Activated T-helper 1 cell treated with anti-CD3 and anti-CD28 coated beads, Interleukin-12 subunit alpha, Interleukin-12 subunit beta, Interleukin-2, Interleukin-4 antibody, amounts not matched to agents 30 ng/mL and 10 ng/mL and 1 ng/mL, durations not matched to agents 14 hours and 24 hours and 36 hours (primary cell): ENCODE measurements at regions not wholly inside any gene's neighbourhood (a gene's known extent, or its start where the extent isn't known, plus 50 kb on each side); places are given as distances from the start of the nearest gene placed in this dataset.

Experiments used
- DNase-seq: peaks from one replicate; pipeline ENCODE4 v3.0.0; 2021; ENCODE audit warnings: low spot score
- H3K27ac Mint-ChIP-seq: one replicate; pipeline ENCODE4 v1.8.0; 2021; ENCODE audit warnings: mild to moderate bottlenecking, mixed read lengths
- H3K27me3 Mint-ChIP-seq: one replicate; pipeline ENCODE4 v1.8.0; 2022; ENCODE audit warnings: mild to moderate bottlenecking, moderate library complexity, mixed read lengths; ENCODE audit not compliant: insufficient read depth
- H3K36me3 Mint-ChIP-seq: one replicate; pipeline ENCODE4 v1.8.0; 2021; ENCODE audit warnings: low read depth, mixed read lengths
- H3K4me1 Mint-ChIP-seq: one replicate; pipeline ENCODE4 v1.8.0; 2021; ENCODE audit warnings: low read depth, mixed read lengths
- H3K4me3 Mint-ChIP-seq: one replicate; pipeline ENCODE4 v1.8.0; 2021; ENCODE audit warnings: mild to moderate bottlenecking, moderate library complexity, mixed read lengths
- H3K9me3 Mint-ChIP-seq: one replicate; pipeline ENCODE4 v1.8.0; 2021; ENCODE audit warnings: mixed read lengths
- intact Hi-C: fragments of 100-400 bp; cut with micrococcal nuclease; formaldehyde crosslinking; loops from one replicate; pipeline ENCODE4 v1.15.1; 2024

DNA sequence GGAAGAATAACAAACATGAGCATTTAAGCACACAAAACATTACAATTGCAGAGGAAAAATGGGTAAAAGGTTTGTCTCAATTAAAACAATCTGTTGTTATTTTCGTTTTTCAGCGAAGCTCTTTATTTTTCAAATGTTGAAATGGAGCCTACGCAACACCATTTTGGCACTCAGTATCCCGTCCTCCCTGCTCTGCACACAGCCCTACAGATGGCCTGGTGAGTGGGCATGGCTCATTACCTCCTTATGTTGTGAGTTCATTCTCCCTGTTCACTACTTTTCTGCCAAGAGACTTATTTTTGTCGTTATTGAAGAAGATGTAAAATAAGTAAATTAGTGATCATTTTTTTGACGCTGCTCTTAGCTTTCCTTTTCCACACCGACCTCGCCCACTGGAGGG lies 167.8 kb upstream of the CXCL12 start:
- Mint-ChIP-seq H3K4me3 (no peak overlapping the region), H3K27ac (no peak overlapping the region), H3K9me3 (no peaks in the 10 kb centered on the region), H3K36me3 (no peaks in the 10 kb centered on the region), H3K4me1 (no peaks in the 10 kb centered on the region), H3K27me3 (no peaks in the 10 kb centered on the region)
- intact Hi-C loops: no loop called here
- no peak for DNase-seq

DNA sequence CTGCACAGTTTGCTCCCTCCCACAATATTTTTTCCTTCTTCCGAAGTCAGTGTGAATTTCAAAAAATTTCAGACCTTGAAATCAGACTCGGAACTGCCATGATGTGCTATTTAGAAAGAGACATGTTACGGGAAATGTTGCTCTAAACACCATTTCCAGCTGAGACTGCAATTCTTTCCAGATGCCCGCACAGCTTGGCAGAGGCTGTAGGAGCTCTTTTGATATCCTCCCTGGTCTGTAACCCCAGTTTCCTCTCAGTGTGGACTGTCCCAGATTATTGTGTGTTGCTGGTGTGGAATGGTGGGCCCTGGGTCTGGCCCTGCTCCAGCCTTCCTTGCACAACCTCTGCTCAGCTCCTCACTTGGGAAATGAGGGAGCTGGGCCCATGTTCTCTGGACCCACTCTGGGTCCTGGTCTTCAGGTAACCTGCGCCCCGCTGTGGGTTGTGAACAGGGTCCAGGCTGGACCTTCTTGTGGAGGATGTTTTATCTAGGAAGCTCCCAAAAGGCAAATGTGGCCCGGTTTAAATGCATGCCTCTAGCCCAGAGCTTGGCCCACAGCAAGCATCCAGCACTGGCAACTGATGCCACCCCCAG lies 172.8 kb upstream of the CXCL12 start:
- no peaks in the 10 kb centered on the region for H3K4me1 Mint-ChIP-seq
- H3K9me3 Mint-ChIP-seq: no peaks in the 10 kb centered on the region
- no peak overlapping the region for H3K4me3 Mint-ChIP-seq
- H3K27me3 Mint-ChIP-seq: no peaks in the 10 kb centered on the region
- no peak overlapping the region for H3K27ac Mint-ChIP-seq
- intact Hi-C loops: no loop called here
- H3K36me3 Mint-ChIP-seq: no peaks in the 10 kb centered on the region
- no peak for DNase-seq

DNA sequence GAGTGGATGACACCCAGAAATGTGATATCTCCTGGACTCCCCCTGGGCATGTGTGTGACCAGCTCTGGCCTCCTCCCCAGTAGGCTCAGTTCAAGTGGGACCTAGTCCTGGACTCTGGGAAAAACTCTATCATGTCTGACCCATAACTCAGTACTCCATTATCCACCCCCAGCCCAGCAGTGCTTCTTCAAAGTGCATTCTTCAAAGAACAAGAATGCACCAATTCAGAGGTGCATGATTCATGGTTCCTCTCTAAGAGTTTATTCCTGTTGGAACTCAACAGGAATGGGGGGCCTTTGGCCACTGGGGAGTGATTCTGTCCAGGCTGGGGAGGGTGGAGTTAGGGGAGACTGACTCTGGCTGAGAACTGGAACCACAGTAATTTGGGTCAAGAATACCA lies 173.6 kb upstream of the CXCL12 start:
- Mint-ChIP-seq H3K27me3 (no peaks in the 10 kb centered on the region), H3K27ac (no peak overlapping the region), H3K9me3 (no peaks in the 10 kb centered on the region), H3K4me3 (no peak overlapping the region), H3K36me3 (no peaks in the 10 kb centered on the region), H3K4me1 (no peaks in the 10 kb centered on the region)
- DNase-seq: no peak
- intact Hi-C loops: no loop called here

DNA sequence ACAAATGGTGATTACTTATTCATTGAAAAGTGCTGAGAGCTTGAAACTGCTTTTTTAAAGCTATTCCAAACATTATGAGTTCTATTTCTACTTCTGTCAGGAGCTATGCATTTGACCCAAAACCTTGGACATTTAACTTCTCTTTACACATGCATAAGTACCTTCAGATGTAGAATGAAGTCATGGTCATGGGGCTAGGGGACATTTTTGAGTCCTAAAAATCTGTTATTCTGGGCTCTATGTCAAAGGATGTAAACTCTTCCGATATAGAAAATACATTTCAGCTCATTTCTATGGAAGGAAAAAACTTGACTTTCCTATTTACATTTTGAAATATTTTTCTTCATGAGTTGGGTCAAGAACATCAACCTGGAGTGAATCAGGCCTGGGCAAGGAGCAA lies 179.5 kb upstream of the CXCL12 start:
- DNase-seq: no peak
- Mint-ChIP-seq H3K4me3 (no peak overlapping the region), H3K36me3 (no peaks in the 10 kb centered on the region), H3K27me3 (peaks cover 1% of the 10 kb centered on the region), H3K9me3 (no peaks in the 10 kb centered on the region), H3K4me1 (no peaks in the 10 kb centered on the region), H3K27ac (no peak overlapping the region)
- intact Hi-C loops: no loop called here

DNA sequence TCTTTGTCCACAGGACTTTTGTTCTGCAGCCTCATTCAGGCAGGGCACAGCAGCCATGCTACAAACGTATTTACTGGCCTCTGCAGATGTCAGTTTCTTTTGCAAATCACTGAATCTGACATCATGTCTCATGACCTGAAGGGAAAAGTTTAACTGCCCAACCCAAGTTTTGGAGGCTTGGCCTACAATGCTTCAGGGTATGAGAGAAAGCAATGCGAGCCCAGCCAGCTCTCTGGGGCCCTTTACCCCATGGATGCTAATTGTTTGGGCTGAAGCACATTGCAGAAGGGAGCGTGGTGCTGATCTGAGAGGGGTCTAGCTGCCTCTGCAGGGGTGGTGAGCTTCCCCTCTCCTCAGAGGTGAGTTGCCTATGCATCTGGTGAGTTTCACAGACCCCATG lies 179.9 kb upstream of the CXCL12 start:
- intact Hi-C loops: no loop called here
- no peaks in the 10 kb centered on the region for H3K36me3 Mint-ChIP-seq

DNA sequence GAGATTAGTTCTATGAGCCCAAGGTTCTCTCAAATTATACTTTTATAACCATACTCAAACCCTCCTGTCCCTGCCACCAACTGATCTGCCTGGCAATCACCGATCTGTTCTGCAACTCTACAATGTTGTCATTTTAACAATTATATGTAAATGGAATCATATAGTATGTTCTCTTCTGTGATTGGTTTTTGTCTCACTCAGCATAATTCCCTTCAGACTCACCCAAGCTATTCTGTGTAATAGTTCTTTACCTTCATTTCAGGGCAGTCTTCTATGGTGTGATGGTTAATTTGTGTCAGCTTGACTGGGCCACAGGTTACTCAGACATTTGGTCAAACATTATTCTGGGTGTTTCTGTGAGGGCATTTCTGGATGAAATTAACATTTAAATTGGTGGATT lies 181.9 kb upstream of the CXCL12 start:
- H3K4me1 Mint-ChIP-seq: no peaks in the 10 kb centered on the region
- intact Hi-C loops: no loop called here

More for the DNA sequence above, 179.9 kb upstream of the CXCL12 start:
- Mint-ChIP-seq H3K4me1 (no peaks in the 10 kb centered on the region), H3K4me3 (no peak overlapping the region), H3K9me3 (no peaks in the 10 kb centered on the region), H3K27me3 (peaks cover 2% of the 10 kb centered on the region), H3K27ac (no peak overlapping the region)
- no peak for DNase-seq

DNA sequence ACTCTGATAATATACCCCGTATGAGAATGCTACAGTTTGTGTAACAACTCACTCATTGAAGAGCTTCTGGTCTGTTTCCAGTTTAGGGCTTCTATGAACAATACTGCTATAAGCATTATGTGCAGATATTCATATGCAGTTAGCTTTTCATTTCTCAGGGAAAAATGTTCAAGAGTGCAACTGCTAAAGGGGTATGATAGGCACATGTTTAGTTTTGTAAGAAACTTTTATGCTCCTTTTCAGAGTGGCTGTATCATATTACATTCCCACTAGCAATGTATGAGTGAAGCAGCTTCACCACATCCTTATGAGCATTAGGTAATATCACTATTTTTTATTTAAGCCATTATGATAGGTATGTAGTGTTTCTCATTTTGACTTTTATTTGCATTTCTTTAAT lies 182.6 kb upstream of the CXCL12 start:
- Mint-ChIP-seq H3K36me3 (no peaks in the 10 kb centered on the region), H3K4me3 (no peak overlapping the region), H3K9me3 (no peaks in the 10 kb centered on the region), H3K4me1 (no peaks in the 10 kb centered on the region), H3K27me3 (peaks cover 2% of the 10 kb centered on the region), H3K27ac (no peak overlapping the region)
- no peak for DNase-seq
- intact Hi-C loops: no loop called here

More for the DNA sequence above, 181.9 kb upstream of the CXCL12 start:
- no peaks in the 10 kb centered on the region for H3K9me3 Mint-ChIP-seq
- H3K36me3 Mint-ChIP-seq: no peaks in the 10 kb centered on the region
- no peak for DNase-seq
- no peak overlapping the region for H3K4me3 Mint-ChIP-seq
- H3K27me3 Mint-ChIP-seq: peaks cover 2% of the 10 kb centered on the region
- H3K27ac Mint-ChIP-seq: no peak overlapping the region

DNA sequence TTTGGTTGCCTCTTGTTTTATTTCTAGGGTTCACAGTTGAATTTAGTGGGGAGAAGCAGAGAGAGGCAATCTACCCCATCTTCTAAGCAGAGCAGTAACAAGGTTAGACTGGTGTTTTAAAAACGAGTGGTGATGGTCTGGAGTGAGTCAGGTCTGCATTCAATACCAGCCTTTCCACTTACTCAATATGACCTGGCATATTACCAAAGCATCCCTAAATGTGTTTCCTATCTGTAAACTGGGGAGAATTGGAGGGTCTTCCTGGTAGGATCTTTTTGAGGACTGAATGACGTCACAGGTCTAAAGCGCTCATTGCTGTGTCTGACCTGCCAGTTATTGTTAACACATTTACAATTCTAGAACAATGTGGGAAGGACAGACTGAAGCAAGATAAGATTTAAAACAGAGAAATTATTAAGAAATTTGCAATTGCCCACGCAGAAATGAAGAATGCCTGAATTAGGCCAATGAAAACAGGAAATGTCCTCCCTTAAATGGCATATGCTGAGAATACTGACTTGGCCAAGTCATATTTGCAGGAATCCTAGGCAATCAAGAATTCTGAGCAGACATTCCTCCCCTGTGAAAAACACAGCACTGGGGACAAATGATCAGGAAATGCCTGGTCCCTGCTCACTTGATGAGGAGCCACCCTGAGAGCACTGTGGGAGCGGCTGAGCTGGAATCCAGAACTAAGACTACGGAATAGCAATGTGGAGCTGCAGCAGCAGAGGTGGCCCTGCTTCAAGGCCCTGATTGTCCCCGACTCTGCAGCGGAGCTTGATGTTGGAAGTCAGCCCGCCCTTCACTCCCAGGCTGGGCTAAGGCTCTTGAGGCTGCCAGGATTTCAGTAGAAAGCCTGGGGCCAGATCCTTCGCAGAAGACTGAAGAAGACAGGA lies 184.5 kb upstream of the CXCL12 start:
- no peak for DNase-seq
- H3K27me3 Mint-ChIP-seq: peaks cover 2% of the 10 kb centered on the region
- no peaks in the 10 kb centered on the region for H3K4me1 Mint-ChIP-seq
- no peaks in the 10 kb centered on the region for H3K36me3 Mint-ChIP-seq
- no peak overlapping the region for H3K4me3 Mint-ChIP-seq
- intact Hi-C loops: no loop called here
- H3K27ac Mint-ChIP-seq: no peak overlapping the region
- H3K9me3 Mint-ChIP-seq: no peaks in the 10 kb centered on the region

DNA sequence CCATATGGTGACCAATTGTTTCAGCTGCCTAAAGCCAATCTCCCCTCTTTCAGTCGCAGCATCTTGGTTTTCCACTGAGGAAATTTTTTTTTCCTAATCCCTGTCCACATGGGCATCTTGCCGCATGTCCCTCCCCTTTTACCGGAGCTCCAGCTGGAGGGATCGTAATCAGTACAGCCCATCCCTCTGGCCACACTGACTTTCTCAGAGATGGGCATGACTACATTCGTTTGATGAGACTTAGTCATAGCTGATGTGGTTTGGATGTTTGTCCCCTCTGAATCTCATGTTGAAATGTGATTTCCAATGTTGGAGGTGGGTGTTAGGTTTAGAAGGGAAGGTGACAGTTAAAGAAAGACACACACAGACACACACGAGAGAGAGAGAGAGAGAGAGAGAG lies 186.8 kb upstream of the CXCL12 start:
- H3K9me3 Mint-ChIP-seq: no peaks in the 10 kb centered on the region
- H3K27me3 Mint-ChIP-seq: peaks cover 2% of the 10 kb centered on the region
- intact Hi-C loops: no loop called here
- H3K4me1 Mint-ChIP-seq: no peaks in the 10 kb centered on the region
- no peak overlapping the region for H3K27ac Mint-ChIP-seq
- DNase-seq: no peak
- H3K36me3 Mint-ChIP-seq: no peaks in the 10 kb centered on the region
- no peak overlapping the region for H3K4me3 Mint-ChIP-seq

DNA sequence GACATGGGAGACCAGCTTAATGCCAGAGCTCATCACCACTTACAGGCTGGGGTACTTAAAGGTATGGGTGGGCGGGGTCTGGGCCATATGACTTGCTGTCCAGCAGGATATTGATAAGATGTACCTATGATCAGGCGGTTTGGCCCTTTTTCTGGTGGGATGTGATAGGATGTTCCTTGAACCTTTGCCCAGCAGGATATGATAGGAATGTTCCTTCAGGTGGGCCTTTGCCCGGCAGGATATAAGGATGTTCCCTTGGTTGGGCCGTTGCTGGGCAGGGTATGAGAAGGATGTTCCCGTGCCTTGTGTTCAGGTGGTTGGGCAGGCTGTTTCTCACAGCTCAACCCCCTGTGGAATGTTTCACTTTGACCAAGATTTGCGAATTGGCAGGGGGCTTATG lies 187.2 kb upstream of the CXCL12 start:
- no peaks in the 10 kb centered on the region for H3K4me1 Mint-ChIP-seq
- no peak overlapping the region for H3K27ac Mint-ChIP-seq

DNA sequence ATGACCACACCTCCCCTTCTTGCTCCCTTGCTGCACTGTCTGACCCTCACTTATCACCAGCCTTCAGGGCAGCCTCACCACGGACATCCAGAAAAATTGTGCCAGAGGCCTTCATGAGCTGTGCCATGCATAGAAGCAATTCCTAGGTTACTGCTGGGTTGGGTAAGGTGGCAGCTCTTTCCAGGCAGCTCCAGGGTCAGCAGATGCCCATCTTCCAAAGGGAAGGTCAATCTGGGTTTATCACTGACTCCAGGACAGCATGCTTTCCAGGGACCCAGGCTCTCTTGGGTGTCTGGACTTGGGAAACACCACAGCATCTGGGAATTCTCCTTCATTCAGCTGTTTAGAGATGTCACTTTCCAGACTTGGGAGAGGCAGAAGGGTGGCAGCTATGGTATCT lies 188.9 kb upstream of the CXCL12 start:
- Mint-ChIP-seq H3K9me3 (no peaks in the 10 kb centered on the region), H3K27ac (no peak overlapping the region), H3K4me3 (no peak overlapping the region), H3K36me3 (no peaks in the 10 kb centered on the region), H3K27me3 (peaks cover 2% of the 10 kb centered on the region), H3K4me1 (no peaks in the 10 kb centered on the region)
- no peak for DNase-seq
- intact Hi-C loops: no loop called here

More for the DNA sequence above, 187.2 kb upstream of the CXCL12 start:
- Mint-ChIP-seq H3K4me3 (no peak overlapping the region), H3K36me3 (no peaks in the 10 kb centered on the region), H3K27me3 (peaks cover 2% of the 10 kb centered on the region), H3K9me3 (no peaks in the 10 kb centered on the region)
- no peak for DNase-seq
- intact Hi-C loops: no loop called here

DNA sequence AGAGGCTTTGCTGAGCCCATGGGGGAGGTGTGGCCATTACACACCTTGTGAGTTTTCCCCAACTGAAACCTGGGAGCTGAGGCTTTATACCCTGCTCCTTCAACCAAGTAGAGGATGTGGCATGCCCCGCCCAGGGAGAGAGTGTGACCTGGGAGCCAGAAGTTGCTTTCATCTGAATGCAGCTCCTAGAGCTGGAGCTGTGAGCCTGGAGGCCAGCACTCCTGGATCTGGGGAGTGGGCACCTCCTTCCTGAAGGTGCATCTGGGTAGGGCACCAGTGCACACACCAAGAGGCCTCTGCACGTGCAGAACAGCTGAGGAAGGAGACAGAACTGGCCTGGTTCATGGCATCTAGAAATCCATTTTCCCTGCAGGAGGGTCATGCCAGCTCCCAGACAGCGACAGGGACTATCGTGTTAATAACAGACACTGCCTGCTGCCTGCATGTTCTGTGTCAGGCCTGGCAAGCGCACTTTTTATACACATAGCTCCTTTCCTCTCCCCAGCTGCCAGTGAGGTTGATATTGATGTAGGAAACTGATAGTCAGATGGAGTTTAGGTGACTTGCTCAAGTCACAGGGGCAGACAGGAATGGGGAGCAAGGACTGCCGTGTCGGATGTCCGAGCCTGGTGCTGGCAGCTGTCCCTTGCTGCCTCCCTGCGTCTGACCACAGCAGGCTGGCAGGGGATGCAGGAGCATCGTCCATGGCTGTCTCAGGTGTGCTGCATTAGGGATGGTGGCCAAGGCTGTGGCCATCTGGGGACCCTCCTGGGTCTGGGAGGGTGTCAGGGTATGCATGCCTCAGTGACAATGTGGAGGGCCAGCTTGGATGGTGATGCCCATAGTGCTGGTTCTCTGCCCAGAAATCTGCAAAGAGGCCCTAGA lies 189.9 kb upstream of the CXCL12 start:
- no peaks in the 10 kb centered on the region for H3K9me3 Mint-ChIP-seq
- H3K4me3 Mint-ChIP-seq: no peak overlapping the region
- H3K4me1 Mint-ChIP-seq: no peaks in the 10 kb centered on the region
- H3K27me3 Mint-ChIP-seq: no peaks in the 10 kb centered on the region
- no peak for DNase-seq
- H3K27ac Mint-ChIP-seq: no peak overlapping the region
- intact Hi-C loops: no loop called here
- no peaks in the 10 kb centered on the region for H3K36me3 Mint-ChIP-seq
